Stimulated activated CD4-positive, alpha-beta T cell treated with anti-CD3 and anti-CD28 coated beads, TNF-alpha, amount 100 ng/mL, for 48 hours (primary cell): ENCODE measurements at regions not wholly inside any gene's neighbourhood (a gene's known extent, or its start where the extent isn't known, plus 50 kb on each side); places are given as distances from the start of the nearest gene placed in this dataset.
"Not testable (repeated sequence)": the region's sequence is repeated elsewhere in the genome, so short reads cannot be mapped to it uniquely, and the experiment has no call there.

Experiments
- DNase-seq, 3 donors: peaks; one replicate each; pipeline ENCODE4 v3.0.0-alpha.2; 2020; ENCODE audit warnings: low read depth in 3 of 3

GRCh38 chr4:29075366-29075765 is 1644.8 kb upstream of the PCDH7 start:
- no peak for DNase-seq

- DNase-seq, result no peak
Observed at GRCh38 chr4:29079260-29079659, 1640.9 kb upstream of the PCDH7 start.

- DNase-seq, result no peak
Observed at GRCh38 chr4:29081234-29081955, 1638.8 kb upstream of the PCDH7 start.

- no peak for DNase-seq
Observed at GRCh38 chr4:29082684-29083083, 1637.5 kb upstream of the PCDH7 start.

- DNase-seq, result no peak
Observed at GRCh38 chr4:29085748-29086147, 1634.4 kb upstream of the PCDH7 start.

GRCh38 chr4:29104694-29105093 is 1615.5 kb upstream of the PCDH7 start:
- no peak for DNase-seq

- no peak for DNase-seq
Observed at GRCh38 chr4:29113960-29114359, 1606.2 kb upstream of the PCDH7 start.

- DNase-seq, result not testable (repeated sequence)
Observed at GRCh38 chr4:29117231-29117722, 1602.9 kb upstream of the PCDH7 start.

- no peak for DNase-seq
Observed at GRCh38 chr4:29121586-29121985, 1598.6 kb upstream of the PCDH7 start.

- no peak for DNase-seq
Observed at GRCh38 chr4:29128810-29129209, 1591.4 kb upstream of the PCDH7 start.

- DNase-seq, result no peak
Observed at GRCh38 chr4:29131304-29131703, 1588.9 kb upstream of the PCDH7 start.

GRCh38 chr4:29142708-29143107 is 1577.5 kb upstream of the PCDH7 start:
- no peak for DNase-seq

- DNase-seq, result no peak
Observed at GRCh38 chr4:29151584-29151983, 1568.6 kb upstream of the PCDH7 start.

GRCh38 chr4:29153642-29154041 is 1566.5 kb upstream of the PCDH7 start:
- DNase-seq, result no peak

- DNase-seq, result no peak
Observed at GRCh38 chr4:29175291-29175690, 1544.9 kb upstream of the PCDH7 start.

- no peak for DNase-seq
Observed at GRCh38 chr4:29199025-29199424, 1521.1 kb upstream of the PCDH7 start.

GRCh38 chr4:29199485-29199884 is 1520.7 kb upstream of the PCDH7 start:
- DNase-seq, result no peak

- no peak for DNase-seq
Observed at GRCh38 chr4:29213020-29213419, 1507.1 kb upstream of the PCDH7 start.

GRCh38 chr4:29220761-29221160 is 1499.4 kb upstream of the PCDH7 start:
- no peak for DNase-seq

GRCh38 chr4:29224911-29225310 is 1495.3 kb upstream of the PCDH7 start:
- DNase-seq, result no peak

GRCh38 chr4:29240641-29241040 is 1479.5 kb upstream of the PCDH7 start:
- DNase-seq, result no peak

- no peak for DNase-seq
Observed at GRCh38 chr4:29243054-29243453, 1477.1 kb upstream of the PCDH7 start.

- DNase-seq, result no peak
Observed at GRCh38 chr4:29243851-29244250, 1476.3 kb upstream of the PCDH7 start.

- DNase-seq, result no peak
Observed at GRCh38 chr4:29259556-29259955, 1460.6 kb upstream of the PCDH7 start.
